IMR-90 (cell line): ENCODE measurements at regions not wholly inside any gene's neighbourhood (a gene's known extent, or its start where the extent isn't known, plus 50 kb on each side); places are given as distances from the start of the nearest gene placed in this dataset.
A peak's percentile ranks its signal among the peaks of the same experiment; 100 is the strongest.

Source experiments
- ATAC-seq: fragments of 200-7000 bp; cut with Tn5 transposase; 2 replicates; pipeline ENCODE4 v1.9.1; 2020; ENCODE audit warnings: low read depth, mild to moderate bottlenecking, moderate library complexity
- BruUV-seq: library from RNA; stranded (reverse); fragments of 400-500 nt; replicated peaks from 2 replicates; lab custom pipeline; 2021; lab: Mats Ljungman, UMichigan
- CTCF ChIA-PET: fragments of 300-600 bp; formaldehyde crosslinking; extraction: SDS; loops from one replicate; lab custom pipeline; 2021; ENCODE audit warnings: antibody characterized with exemption; lab: Yijun Ruan, JAX
- POLR2A ChIA-PET: fragments of 300-600 bp; sonication (Branson Sonifier 250); formaldehyde crosslinking; loops from one replicate; lab custom pipeline; 2022; ENCODE audit warnings: antibody characterized with exemption; ENCODE audit not compliant: unreplicated experiment; lab: Charles Lee
- DNase-seq: peaks from one replicate; pipeline ENCODE4 v3.0.0; 2013
- H2AFZ ChIP-seq: replicated peaks from 2 replicates; pipeline ENCODE3; 2013; ENCODE audit warnings: low read length, mild to moderate bottlenecking; ENCODE audit not compliant: poor library complexity
- H2AK5ac ChIP-seq: 2 replicates; pipeline ENCODE4 v1.6.1; 2013; ENCODE audit warnings: low read depth, low read length, inconsistent platforms
- H2AK9ac ChIP-seq: replicated peaks from 2 replicates; pipeline ENCODE3; 2013; ENCODE audit warnings: mild to moderate bottlenecking, low read depth, low read length, moderate library complexity; ENCODE audit not compliant: poor library complexity
- H2BK120ac ChIP-seq: 2 replicates; pipeline ENCODE4 v1.6.1; 2013; ENCODE audit warnings: low read depth, low read length, inconsistent platforms
- H2BK15ac ChIP-seq: 3 replicates; pipeline ENCODE4 v1.6.1; 2013; ENCODE audit warnings: low read depth, low read length, inconsistent platforms
- H2BK20ac ChIP-seq: 2 replicates; pipeline ENCODE4 v1.6.1; 2013; ENCODE audit warnings: low read depth, mild to moderate bottlenecking, inconsistent platforms, low read length, moderate library complexity
- H2BK5ac ChIP-seq: 2 replicates; pipeline ENCODE4 v1.6.1; 2013; ENCODE audit warnings: mild to moderate bottlenecking, low read depth, low read length, inconsistent platforms; ENCODE audit not compliant: poor library complexity, severe bottlenecking
- H3K14ac ChIP-seq: replicated peaks from 2 replicates; pipeline ENCODE4 v1.6.1; 2013; ENCODE audit warnings: low read depth, low read length, inconsistent platforms
- H3K18ac ChIP-seq: 2 replicates; pipeline ENCODE4 v1.6.1; 2013; ENCODE audit warnings: low read depth, low read length, control low read depth
- H3K23ac ChIP-seq: 2 replicates; pipeline ENCODE4 v1.6.1; 2013; ENCODE audit warnings: low read depth, low read length, inconsistent platforms
- H3K27ac ChIP-seq: 2 replicates; pipeline ENCODE4 v1.5.1; 2013; ENCODE audit warnings: mild to moderate bottlenecking, control low read depth, low read length; ENCODE audit not compliant: insufficient read depth
- H3K27me3 ChIP-seq: 2 replicates; pipeline ENCODE4 v1.6.1; 2013; ENCODE audit warnings: low read length; ENCODE audit not compliant: control insufficient read depth, insufficient read depth
- H3K36me3 ChIP-seq: 2 replicates; pipeline ENCODE4 v1.6.1; 2013; ENCODE audit warnings: low read length, mixed read lengths; ENCODE audit not compliant: control insufficient read depth, insufficient read depth
- H3K4ac ChIP-seq: 2 replicates; pipeline ENCODE4 v1.6.1; 2013; ENCODE audit warnings: low read depth, low read length, inconsistent platforms
- H3K4me1 ChIP-seq: 2 replicates; pipeline ENCODE4 v1.6.1; 2013; ENCODE audit warnings: low read length, mixed read lengths; ENCODE audit not compliant: control insufficient read depth, insufficient read depth
- H3K4me2 ChIP-seq: 2 replicates; pipeline ENCODE4 v1.6.1; 2013; ENCODE audit warnings: low read depth, mild to moderate bottlenecking, control low read depth, low read length, moderate library complexity
- H3K4me3 ChIP-seq: 2 replicates; pipeline ENCODE4 v1.5.1; 2013; ENCODE audit warnings: low read depth, mild to moderate bottlenecking, control low read depth, low read length, moderate library complexity; ENCODE audit not compliant: insufficient read depth
- H3K56ac ChIP-seq: 2 replicates; pipeline ENCODE4 v1.6.1; 2013; ENCODE audit warnings: low read length, inconsistent platforms; ENCODE audit not compliant: insufficient read depth; ENCODE audit errors: extremely low read depth
- H3K79me1 ChIP-seq, 2 experiments: 2 replicates each; pipeline ENCODE4 v1.6.1; 2013; ENCODE audit warnings: low read length in 2 of 2, inconsistent platforms in 1 of 2, low read depth in 1 of 2
- H3K9ac ChIP-seq: 2 replicates; pipeline ENCODE4 v1.6.1; 2013; ENCODE audit warnings: low read depth, low read length, control low read depth
- H3K9me1 ChIP-seq: 2 replicates; pipeline ENCODE4 v1.6.1; 2013; ENCODE audit warnings: low read length, inconsistent platforms; ENCODE audit not compliant: insufficient read depth
- H3K9me3 ChIP-seq: 2 replicates; pipeline ENCODE4 v1.6.1; 2013; ENCODE audit warnings: low read length; ENCODE audit not compliant: control insufficient read depth, insufficient read depth
- H4K20me1 ChIP-seq: 2 replicates; pipeline ENCODE4 v1.6.1; 2013; ENCODE audit warnings: low read length, inconsistent platforms; ENCODE audit not compliant: insufficient read depth
- H4K5ac ChIP-seq: 2 replicates; pipeline ENCODE4 v1.6.1; 2013; ENCODE audit warnings: mild to moderate bottlenecking, low read depth, low read length, control low read depth
- H4K8ac ChIP-seq, 2 experiments: 2 replicates each; pipeline ENCODE4 v1.6.1; 2013; ENCODE audit warnings: low read depth in 2 of 2, low read length in 2 of 2, control low read depth in 1 of 2, inconsistent platforms in 1 of 2
- H4K91ac ChIP-seq: 2 replicates; pipeline ENCODE4 v1.6.1; 2013; ENCODE audit warnings: low read depth, low read length, inconsistent platforms; ENCODE audit not compliant: insufficient read depth
- CEBPB ChIP-seq: IDR thresholded peaks from 2 replicates; pipeline ENCODE4 v1.6.1; 2012; ENCODE audit warnings: low read depth, low read length, improper control_type of control experiment
- MAFK ChIP-seq: IDR thresholded peaks from 2 replicates; pipeline ENCODE4 v1.6.1; 2012; ENCODE audit warnings: low read depth, low read length, improper control_type of control experiment
- MAZ ChIP-seq: IDR thresholded peaks from 2 replicates; pipeline ENCODE4 v1.6.1; 2012; ENCODE audit warnings: low read depth, mild to moderate bottlenecking, low read length, improper control_type of control experiment, moderate library complexity, borderline replicate concordance
- POLR2A ChIP-seq: IDR thresholded peaks from 2 replicates; pipeline ENCODE4 v1.6.1; 2012; ENCODE audit warnings: mild to moderate bottlenecking, low read depth, low read length
- RAD21 ChIP-seq: IDR thresholded peaks from 2 replicates; pipeline ENCODE4 v1.6.1; 2012; ENCODE audit warnings: low read length, improper control_type of control experiment
- WGBS, 2 experiments: methylation state at CpG; one replicate each; pipeline versions ENCODE4 v1.1.5 to v1.1.7; 2013; ENCODE audit warnings: missing lambda C conversion rate in 2 of 2; ENCODE audit not compliant: insufficient read length in 1 of 2; ENCODE audit errors: extremely low coverage in 2 of 2; 5-methylcytosine and 5-hydroxymethylcytosine counted together
- dilution Hi-C: fragments of 300-500 bp; cut with HindIII; formaldehyde crosslinking; loops from one replicate; pipeline ENCODE4 v1.14.3; 2018; ENCODE audit warnings: low sequenced_read_pairs; ENCODE audit not compliant: unreplicated experiment
- in situ Hi-C: fragments of 300-500 bp; cut with MboI; formaldehyde crosslinking; loops from 3 replicates; pipeline ENCODE4 v1.14.3; 2019; ENCODE audit warnings: low sequenced_read_pairs, inconsistent platforms, mixed read lengths
- intact Hi-C: fragments of 100-400 bp; cut with micrococcal nuclease; formaldehyde crosslinking; loops from 2 replicates; pipeline ENCODE4 v1.10.0; 2022
- TF ChIP-seq, protein P1 (sequence below): conservative IDR thresholded peaks from 2 replicates; pipeline ENCODE4 v1.5.1; 2012; ENCODE audit warnings: mild to moderate bottlenecking, low read depth, low read length, improper control_type of control experiment
- TF ChIP-seq, protein P2 (sequence below): fragments of 150-350 bp; IDR thresholded peaks from 2 replicates; pipeline ENCODE4 v1.6.1; 2017; ENCODE audit warnings: mild to moderate bottlenecking, antibody characterized with exemption, low read length, low read depth

DNA sequence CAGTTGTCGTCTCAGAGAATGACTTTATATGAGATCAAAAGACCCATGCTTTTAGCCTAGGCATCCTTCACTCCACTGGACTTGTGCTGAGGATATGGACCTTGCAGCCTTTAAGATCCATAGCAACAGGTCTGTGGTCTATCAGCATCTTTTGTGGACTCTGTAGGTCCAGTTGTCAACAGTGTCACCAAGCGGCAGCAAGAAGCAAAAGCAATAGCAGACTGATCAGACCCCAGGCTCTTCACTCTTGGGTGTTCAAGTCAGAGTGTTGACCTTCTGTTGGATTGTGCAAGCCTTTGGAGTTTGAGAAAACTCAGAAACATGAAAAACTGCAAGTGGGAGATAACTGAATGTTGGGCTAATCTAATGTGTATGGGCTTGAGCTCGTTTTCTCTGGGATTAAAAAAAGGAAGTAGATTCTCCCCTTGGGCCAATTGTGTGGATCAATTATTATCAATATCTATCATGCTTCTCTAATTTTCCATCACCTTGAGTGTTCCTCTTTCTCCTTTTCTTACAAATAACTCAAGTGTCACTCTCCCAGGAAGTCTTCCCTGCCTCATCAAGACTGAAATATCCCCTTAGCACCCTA lies 144.2 kb downstream of the LYPLAL1 start:
- Histone ChIP-seq H4K5ac (no peak overlapping the region), H3K4me3 (no peak overlapping the region), H3K4me2 (no peak overlapping the region), H3K9me1 (no peaks in the 10 kb centered on the region), H3K4ac (no peak overlapping the region), H2BK5ac (no peak overlapping the region), H3K14ac (no peak overlapping the region), H4K20me1 (no peaks in the 10 kb centered on the region), H2AK5ac (no peak overlapping the region), H2AFZ (no peak overlapping the region), H2BK20ac (no peak overlapping the region), H2AK9ac (no peak overlapping the region), H4K91ac (no peak overlapping the region), H3K9me3 (no peaks in the 10 kb centered on the region; the same call in 1 of the 2 replicates), H4K8ac (no peak overlapping the region), H3K23ac (no peak overlapping the region), H3K27ac (no peak overlapping the region), H3K27me3 (peaks cover 5% of the 10 kb centered on the region), H3K9ac (no peak overlapping the region), H2BK15ac (no peak overlapping the region), H3K56ac (no peak overlapping the region), H3K36me3 (no peaks in the 10 kb centered on the region), H3K18ac (no peak overlapping the region), H3K79me1 (no peaks in the 10 kb centered on the region), H3K4me1 (no peaks in the 10 kb centered on the region), H2BK120ac (no peak overlapping the region)
- ChIA-PET CTCF (interaction anchor here (1.1 kb wide), 1 partner anchor 27 kb away, joined by 3 read pairs; no protein-coding TSS in a partner anchor), POLR2A (no interaction called here)
- BruUV-seq = no TSS peak
- no peak for ATAC-seq
- intact Hi-C loops = loop anchor here (10.0 kb wide), 2 partner anchors 497 to 973 kb away; partner anchors contain the start of gene TGFB2
- TF ChIP-seq CEBPB (no peak), RAD21 (peak; percentile 31; the same call in 1 of the 2 replicates), MAFK (no peak), POLR2A (no peak), MAZ (no peak)
- TF ChIP-seq, protein P1, sequence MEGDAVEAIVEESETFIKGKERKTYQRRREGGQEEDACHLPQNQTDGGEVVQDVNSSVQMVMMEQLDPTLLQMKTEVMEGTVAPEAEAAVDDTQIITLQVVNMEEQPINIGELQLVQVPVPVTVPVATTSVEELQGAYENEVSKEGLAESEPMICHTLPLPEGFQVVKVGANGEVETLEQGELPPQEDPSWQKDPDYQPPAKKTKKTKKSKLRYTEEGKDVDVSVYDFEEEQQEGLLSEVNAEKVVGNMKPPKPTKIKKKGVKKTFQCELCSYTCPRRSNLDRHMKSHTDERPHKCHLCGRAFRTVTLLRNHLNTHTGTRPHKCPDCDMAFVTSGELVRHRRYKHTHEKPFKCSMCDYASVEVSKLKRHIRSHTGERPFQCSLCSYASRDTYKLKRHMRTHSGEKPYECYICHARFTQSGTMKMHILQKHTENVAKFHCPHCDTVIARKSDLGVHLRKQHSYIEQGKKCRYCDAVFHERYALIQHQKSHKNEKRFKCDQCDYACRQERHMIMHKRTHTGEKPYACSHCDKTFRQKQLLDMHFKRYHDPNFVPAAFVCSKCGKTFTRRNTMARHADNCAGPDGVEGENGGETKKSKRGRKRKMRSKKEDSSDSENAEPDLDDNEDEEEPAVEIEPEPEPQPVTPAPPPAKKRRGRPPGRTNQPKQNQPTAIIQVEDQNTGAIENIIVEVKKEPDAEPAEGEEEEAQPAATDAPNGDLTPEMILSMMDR = no peak
- TF ChIP-seq, protein P2, sequence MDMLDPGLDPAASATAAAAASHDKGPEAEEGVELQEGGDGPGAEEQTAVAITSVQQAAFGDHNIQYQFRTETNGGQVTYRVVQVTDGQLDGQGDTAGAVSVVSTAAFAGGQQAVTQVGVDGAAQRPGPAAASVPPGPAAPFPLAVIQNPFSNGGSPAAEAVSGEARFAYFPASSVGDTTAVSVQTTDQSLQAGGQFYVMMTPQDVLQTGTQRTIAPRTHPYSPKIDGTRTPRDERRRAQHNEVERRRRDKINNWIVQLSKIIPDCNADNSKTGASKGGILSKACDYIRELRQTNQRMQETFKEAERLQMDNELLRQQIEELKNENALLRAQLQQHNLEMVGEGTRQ = no peak
- no peak for DNase-seq
- WGBS, 2 experiments = 100% methylated on average over 1 of the region's 3 CpGs; no CpG with 5 or more reads in 1 of the 2 experiments
- in situ Hi-C loops = no loop called here
- dilution Hi-C loops = no loop called here
